Trophoblast cell (in vitro differentiated cells and primary cell): ENCODE measurements at regions not wholly inside any gene's neighbourhood (a gene's known extent, or its start where the extent isn't known, plus 50 kb on each side); places are given as distances from the start of the nearest gene placed in this dataset.

Experiments
- DNase-seq, 2 donors: peaks; one replicate each; pipeline ENCODE4 v3.0.0-alpha.2; 2016
- H2AFZ ChIP-seq: 2 replicates; pipeline ENCODE4 v1.6.1; 2013; ENCODE audit warnings: low read length, moderate library complexity, mild to moderate bottlenecking; ENCODE audit not compliant: insufficient read depth, poor library complexity
- H2AK5ac ChIP-seq: 2 replicates; pipeline ENCODE4 v1.6.1; 2013; ENCODE audit warnings: mild to moderate bottlenecking, low read length
- H2BK120ac ChIP-seq: 2 replicates; pipeline ENCODE4 v1.6.1; 2013; ENCODE audit warnings: low read length, mild to moderate bottlenecking, moderate library complexity; ENCODE audit not compliant: insufficient read depth, poor library complexity
- H2BK12ac ChIP-seq: 2 replicates; pipeline ENCODE4 v1.6.1; 2013; ENCODE audit warnings: mild to moderate bottlenecking, low read length, moderate library complexity
- H2BK5ac ChIP-seq: 2 replicates; pipeline ENCODE4 v1.6.1; 2013; ENCODE audit warnings: low read length, low read depth, moderate library complexity, mild to moderate bottlenecking; ENCODE audit not compliant: poor library complexity
- H3K14ac ChIP-seq: 2 replicates; pipeline ENCODE4 v1.6.1; 2013; ENCODE audit warnings: mild to moderate bottlenecking, low read length
- H3K18ac ChIP-seq: 2 replicates; pipeline ENCODE4 v1.6.1; 2013; ENCODE audit warnings: mild to moderate bottlenecking, low read length
- H3K23ac ChIP-seq: 2 replicates; pipeline ENCODE4 v1.6.1; 2013; ENCODE audit warnings: low read length
- H3K27ac ChIP-seq: 2 replicates; pipeline ENCODE4 v1.5.1; 2013; ENCODE audit warnings: low read depth, mild to moderate bottlenecking, inconsistent platforms, low read length, moderate library complexity
- H3K27me3 ChIP-seq: 2 replicates; pipeline ENCODE4 v1.6.1; 2013; ENCODE audit warnings: inconsistent platforms, mild to moderate bottlenecking, low read length, moderate library complexity; ENCODE audit not compliant: insufficient read depth
- H3K36me3 ChIP-seq, 2 experiments: 1 replicate in 1 of 2; 2 replicates in 1 of 2; pipeline ENCODE4 v1.6.1; 2013; ENCODE audit warnings: low read length in 2 of 2, mild to moderate bottlenecking in 2 of 2, moderate library complexity in 1 of 2; ENCODE audit not compliant: insufficient read depth in 2 of 2, control insufficient read depth in 1 of 2
- H3K4ac ChIP-seq: 2 replicates; pipeline ENCODE4 v1.6.1; 2013; ENCODE audit warnings: low read depth, mild to moderate bottlenecking, low read length, moderate library complexity
- H3K4me1 ChIP-seq, 2 experiments: 1 replicate in 1 of 2; 2 replicates in 1 of 2; pipeline ENCODE4 v1.6.1; 2013; ENCODE audit warnings: low read length in 2 of 2, mild to moderate bottlenecking in 2 of 2, moderate library complexity in 1 of 2; ENCODE audit not compliant: insufficient read depth in 2 of 2, control insufficient read depth in 1 of 2
- H3K4me2 ChIP-seq: 2 replicates; pipeline ENCODE4 v1.6.1; 2013; ENCODE audit warnings: inconsistent platforms, mild to moderate bottlenecking, low read length, moderate library complexity
- H3K4me3 ChIP-seq: 2 replicates; pipeline ENCODE4 v1.5.1; 2013; ENCODE audit warnings: mild to moderate bottlenecking, low read depth, low read length, inconsistent platforms
- H3K79me1 ChIP-seq: one replicate; pipeline ENCODE4 v1.6.1; 2013; ENCODE audit warnings: low read length
- H3K79me2 ChIP-seq: 2 replicates; pipeline ENCODE4 v1.6.1; 2013; ENCODE audit warnings: low read length, mild to moderate bottlenecking; ENCODE audit not compliant: control insufficient read depth, insufficient read depth, poor library complexity
- H3K9ac ChIP-seq: 2 replicates; pipeline ENCODE4 v1.6.1; 2013; ENCODE audit warnings: mild to moderate bottlenecking, low read length
- H3K9me3 ChIP-seq: 2 replicates; pipeline ENCODE4 v1.6.1; 2013; ENCODE audit warnings: low read depth, mild to moderate bottlenecking, control low read depth, inconsistent platforms, low read length; ENCODE audit not compliant: insufficient read depth
- H4K12ac ChIP-seq: 2 replicates; pipeline ENCODE4 v1.6.1; 2013; ENCODE audit warnings: low read depth, mild to moderate bottlenecking, low read length, moderate library complexity
- H4K8ac ChIP-seq: 2 replicates; pipeline ENCODE4 v1.6.1; 2013; ENCODE audit warnings: low read depth, mild to moderate bottlenecking, low read length, moderate library complexity
- H4K91ac ChIP-seq: one replicate; pipeline ENCODE4 v1.6.1; 2013; ENCODE audit warnings: low read depth, mild to moderate bottlenecking, low read length, moderate library complexity
- WGBS: extraction: QIAGEN DNeasy Blood & Tissue Kit; methylation state at CpG from one replicate; pipeline ENCODE4 v1.1.7; 2013; ENCODE audit warnings: missing lambda C conversion rate; ENCODE audit not compliant: insufficient read length, insufficient coverage; ENCODE audit errors: extremely low coverage; 5-methylcytosine and 5-hydroxymethylcytosine counted together

DNA sequence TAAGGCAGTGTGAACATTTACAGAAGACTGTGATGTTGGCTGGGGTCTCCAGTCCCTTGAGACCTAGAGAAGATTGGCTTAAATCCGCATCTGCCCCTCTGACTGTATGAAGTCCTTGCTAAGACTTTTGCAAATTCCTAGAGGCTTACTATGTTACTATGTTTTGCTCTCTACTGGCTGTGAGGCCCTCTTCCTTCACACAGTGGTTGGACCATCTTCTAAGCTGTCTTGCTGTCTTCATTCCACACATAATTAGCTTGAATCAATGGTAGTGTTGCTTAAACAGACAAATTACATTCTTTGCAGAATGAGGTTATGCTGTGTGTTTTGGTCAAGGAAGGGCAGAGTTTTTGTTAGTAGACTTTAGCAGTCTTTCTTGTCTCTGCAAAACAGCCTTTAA, 658.0 kb downstream of the TYW1 start:
- Histone ChIP-seq H3K9ac (no peak overlapping the region), H3K27ac (no peak overlapping the region), H3K4ac (no peak overlapping the region), H4K8ac (no peak overlapping the region), H3K18ac (no peak overlapping the region), H3K4me3 (no peak overlapping the region), H4K12ac (no peak overlapping the region), H2AFZ (no peak overlapping the region), H3K9me3 (no peaks in the 10 kb centered on the region), H3K23ac (no peak overlapping the region), H2BK120ac (no peak overlapping the region), H3K79me2 (no peaks in the 10 kb centered on the region), H2AK5ac (no peak overlapping the region), H3K4me2 (no peak overlapping the region), H3K36me3 (no peaks in the 10 kb centered on the region), H2BK12ac (no peak overlapping the region), H3K4me1 (peaks cover 2 to 5% of the 10 kb centered on the region in 2 experiments), H2BK5ac (no peak overlapping the region), H4K91ac (no peak overlapping the region), H3K27me3 (no peaks in the 10 kb centered on the region), H3K14ac (no peak overlapping the region), H3K79me1 (no peaks in the 10 kb centered on the region)
- DNase-seq, result no peak
- WGBS, result no CpG with 5 or more reads among the region's 1 CpG

DNA sequence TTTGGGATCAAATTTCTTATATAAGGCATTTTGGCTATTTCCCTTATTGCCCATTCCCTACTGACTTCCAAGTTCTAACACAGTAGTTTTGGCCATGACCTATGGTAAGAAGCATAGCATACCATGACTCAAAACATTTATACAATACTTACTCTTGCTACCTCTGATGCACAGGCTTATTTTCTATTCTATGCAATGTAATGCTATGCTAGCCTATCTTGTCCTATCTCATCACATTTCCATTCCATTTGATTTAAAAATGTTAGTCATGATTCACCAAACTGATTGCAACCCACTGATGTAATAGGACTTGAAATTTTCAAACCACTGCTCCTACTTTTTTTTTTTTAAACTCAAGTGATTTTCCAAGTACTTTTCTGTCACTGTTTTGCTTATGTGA, 658.5 kb downstream of the TYW1 start:
- Histone ChIP-seq H3K36me3 (no peaks in the 10 kb centered on the region), H3K79me1 (no peaks in the 10 kb centered on the region), H3K79me2 (no peaks in the 10 kb centered on the region), H2AK5ac (no peak overlapping the region), H3K4me2 (no peak overlapping the region), H2BK5ac (no peak overlapping the region), H2BK12ac (no peak overlapping the region), H2AFZ (no peak overlapping the region), H4K91ac (no peak overlapping the region), H4K12ac (no peak overlapping the region), H3K23ac (no peak overlapping the region), H2BK120ac (no peak overlapping the region), H4K8ac (no peak overlapping the region), H3K18ac (no peak overlapping the region), H3K9me3 (no peaks in the 10 kb centered on the region), H3K27me3 (no peaks in the 10 kb centered on the region), H3K9ac (no peak overlapping the region), H3K4me3 (no peak overlapping the region), H3K4me1 (peaks cover 2 to 5% of the 10 kb centered on the region in 2 experiments), H3K4ac (no peak overlapping the region), H3K27ac (no peak overlapping the region), H3K14ac (no peak overlapping the region)
- no peak for DNase-seq

DNA sequence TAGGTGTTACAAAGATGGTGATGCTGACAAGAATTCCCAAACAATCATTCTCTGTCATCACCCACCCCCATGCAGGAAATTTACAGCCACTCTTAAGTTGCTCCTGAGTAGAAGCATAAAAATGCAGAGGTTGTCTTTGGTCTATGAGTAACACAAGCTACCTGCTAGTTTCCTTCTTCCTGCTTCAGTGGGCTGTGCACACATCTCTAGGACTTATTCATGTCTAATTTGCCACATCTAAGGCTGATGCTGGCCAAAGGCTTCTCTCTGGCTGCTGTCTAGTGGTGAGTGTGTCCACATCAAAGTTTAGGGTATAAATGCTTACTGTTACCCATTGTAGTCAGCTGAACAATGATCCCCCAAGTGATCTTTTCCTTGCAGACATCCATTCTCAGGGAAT, 662.5 kb downstream of the TYW1 start:
- H4K8ac ChIP-seq, result no peak overlapping the region
- H4K91ac ChIP-seq, result no peak overlapping the region
- no peak overlapping the region for H2AK5ac ChIP-seq
- no peaks in the 10 kb centered on the region for H3K79me1 ChIP-seq
- no peak overlapping the region for H2BK120ac ChIP-seq
- H3K14ac ChIP-seq, result no peak overlapping the region
- no peak overlapping the region for H2BK5ac ChIP-seq
- H3K9ac ChIP-seq, result no peak overlapping the region
- H3K9me3 ChIP-seq, result peaks cover 2% of the 10 kb centered on the region
- no peaks in the 10 kb centered on the region for H3K79me2 ChIP-seq
- H3K27ac ChIP-seq, result no peak overlapping the region
- no peak for DNase-seq
- no peaks in the 10 kb centered on the region for H3K27me3 ChIP-seq
- H3K4me2 ChIP-seq, result no peak overlapping the region
- no peak overlapping the region for H2AFZ ChIP-seq
- H3K4me3 ChIP-seq, result no peak overlapping the region
- no peak overlapping the region for H3K4ac ChIP-seq
- H3K36me3 ChIP-seq, result no peaks in the 10 kb centered on the region
- no peak overlapping the region for H3K18ac ChIP-seq
- H3K4me1 ChIP-seq, result peaks cover 2 to 5% of the 10 kb centered on the region in 2 experiments
- H2BK12ac ChIP-seq, result no peak overlapping the region
- no peak overlapping the region for H4K12ac ChIP-seq
- no peak overlapping the region for H3K23ac ChIP-seq

DNA sequence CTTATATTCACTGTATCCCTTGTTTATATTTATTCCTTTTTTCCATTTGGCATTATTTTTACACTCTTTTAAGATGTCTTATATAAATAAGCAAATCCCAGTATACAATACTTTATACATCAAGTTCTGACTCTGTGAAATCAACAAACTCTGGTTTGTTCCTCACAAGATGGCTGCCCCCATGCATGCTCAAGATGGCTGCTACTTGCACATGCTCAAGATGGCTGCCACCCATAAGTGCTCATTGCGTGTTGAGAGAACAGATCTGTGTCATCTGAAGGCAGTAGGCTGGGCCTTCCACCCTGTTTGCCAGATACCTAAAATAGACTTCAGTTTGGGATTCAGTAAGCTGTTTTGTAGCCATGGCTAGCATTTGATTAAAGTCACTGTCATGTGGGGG, 666.2 kb downstream of the TYW1 start:
- no peak overlapping the region for H2BK120ac ChIP-seq
- no peak overlapping the region for H3K27ac ChIP-seq
- no peak overlapping the region for H3K4me2 ChIP-seq
- H3K14ac ChIP-seq, result no peak overlapping the region
- H3K4me3 ChIP-seq, result no peak overlapping the region
- H3K23ac ChIP-seq, result no peak overlapping the region
- H3K79me1 ChIP-seq, result no peaks in the 10 kb centered on the region
- no peak overlapping the region for H4K12ac ChIP-seq
- no peak overlapping the region for H2AFZ ChIP-seq
- DNase-seq, result no peak
- H3K4ac ChIP-seq, result no peak overlapping the region
- no peak overlapping the region for H3K18ac ChIP-seq
- H3K9ac ChIP-seq, result no peak overlapping the region
- H2BK12ac ChIP-seq, result no peak overlapping the region
- no peak overlapping the region for H2AK5ac ChIP-seq
- H4K8ac ChIP-seq, result no peak overlapping the region
- H4K91ac ChIP-seq, result no peak overlapping the region
- peaks cover 2% of the 10 kb centered on the region for H3K9me3 ChIP-seq
- WGBS, result no CpG with 5 or more reads among the region's 1 CpG
- H3K36me3 ChIP-seq, result no peaks in the 10 kb centered on the region
- peaks cover 2% of the 10 kb centered on the region in 2 experiments for H3K4me1 ChIP-seq
- no peaks in the 10 kb centered on the region for H3K79me2 ChIP-seq
- H3K27me3 ChIP-seq, result no peaks in the 10 kb centered on the region
- H2BK5ac ChIP-seq, result no peak overlapping the region

DNA sequence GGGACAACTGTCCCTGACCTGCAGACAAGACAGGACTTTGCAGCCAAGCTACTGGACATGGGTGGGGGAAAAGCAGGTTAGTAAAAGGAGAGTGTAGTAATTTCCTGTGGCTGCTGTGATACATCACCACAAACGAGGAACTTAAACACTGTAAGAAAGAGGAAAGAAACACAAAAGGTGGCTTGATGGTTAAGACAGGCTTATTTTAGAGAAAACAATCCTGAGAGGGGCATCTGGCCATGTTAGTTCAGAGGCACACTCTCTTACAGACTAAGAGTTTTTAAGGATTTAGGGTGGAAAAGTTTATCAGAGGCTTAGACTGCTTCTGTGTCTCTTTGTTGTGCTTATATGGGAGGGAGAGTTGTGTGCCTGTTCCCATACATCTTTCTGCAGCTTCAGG, 667.0 kb downstream of the TYW1 start:
- Histone ChIP-seq H3K27me3 (no peaks in the 10 kb centered on the region), H3K18ac (no peak overlapping the region), H3K36me3 (no peaks in the 10 kb centered on the region), H3K14ac (no peak overlapping the region), H3K4me3 (no peak overlapping the region), H3K27ac (no peak overlapping the region), H4K12ac (no peak overlapping the region), H3K4ac (no peak overlapping the region), H2BK12ac (no peak overlapping the region), H2AFZ (no peak overlapping the region), H4K91ac (no peak overlapping the region), H3K79me2 (no peaks in the 10 kb centered on the region), H3K23ac (no peak overlapping the region), H3K4me1 (peaks cover 2% of the 10 kb centered on the region in 2 experiments), H3K9ac (no peak overlapping the region), H3K9me3 (peaks cover 2% of the 10 kb centered on the region), H2AK5ac (no peak overlapping the region), H2BK120ac (no peak overlapping the region), H3K79me1 (no peaks in the 10 kb centered on the region), H3K4me2 (no peak overlapping the region), H2BK5ac (no peak overlapping the region), H4K8ac (no peak overlapping the region)
- DNase-seq, result no peak
- no CpG with 5 or more reads among the region's 1 CpG for WGBS
